ENCODE measurements at regions not wholly inside any gene's neighbourhood (a gene's known extent, or its start where the extent isn't known, plus 50 kb on each side); places are given as distances from the start of the nearest gene placed in this dataset.

DNA sequence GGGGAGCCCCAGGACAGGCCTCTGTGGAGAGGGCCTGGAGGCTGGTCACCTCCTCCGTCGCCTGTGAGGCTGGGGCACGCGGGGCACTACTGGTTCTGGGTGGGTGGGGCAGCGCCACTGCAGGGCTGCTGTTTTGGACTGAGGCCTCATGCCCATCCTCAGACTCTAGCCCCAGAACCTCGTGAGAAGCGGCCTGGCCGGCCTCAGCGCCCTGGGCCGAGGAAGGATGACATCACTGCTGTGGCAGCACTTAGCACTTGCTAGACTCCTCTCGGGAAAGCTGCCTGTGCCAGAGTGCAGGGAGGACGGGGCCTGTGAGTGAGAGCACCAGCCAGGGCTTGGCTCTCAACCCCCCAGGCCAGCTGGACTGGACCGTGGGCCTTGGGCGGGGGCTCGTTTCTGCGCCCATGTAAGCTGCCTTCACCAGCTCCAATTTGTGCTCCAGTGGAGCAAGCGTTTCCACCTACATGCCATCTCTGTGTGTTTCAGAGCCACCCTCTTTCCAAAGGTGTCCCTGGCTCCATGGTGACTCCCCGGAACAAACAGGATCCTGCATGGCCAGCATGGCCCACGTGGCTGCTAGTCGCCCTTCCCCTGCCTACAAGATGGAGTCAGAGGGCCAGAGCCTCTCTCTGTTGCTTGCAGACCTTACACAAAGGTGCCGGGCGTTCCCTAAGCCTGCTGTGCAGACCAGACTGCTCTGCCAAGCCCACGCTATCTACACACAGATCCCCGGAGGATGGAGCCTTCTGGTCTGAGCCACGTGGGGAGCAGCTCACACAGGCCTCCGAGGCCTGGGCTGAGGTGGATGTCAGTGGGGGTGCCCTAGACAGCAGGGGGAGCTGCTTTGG, 102.9 kb downstream of the CTTN start:
- POLR2A ChIA-PET = no interaction called here
- CTCF ChIA-PET = no interaction called here

DNA sequence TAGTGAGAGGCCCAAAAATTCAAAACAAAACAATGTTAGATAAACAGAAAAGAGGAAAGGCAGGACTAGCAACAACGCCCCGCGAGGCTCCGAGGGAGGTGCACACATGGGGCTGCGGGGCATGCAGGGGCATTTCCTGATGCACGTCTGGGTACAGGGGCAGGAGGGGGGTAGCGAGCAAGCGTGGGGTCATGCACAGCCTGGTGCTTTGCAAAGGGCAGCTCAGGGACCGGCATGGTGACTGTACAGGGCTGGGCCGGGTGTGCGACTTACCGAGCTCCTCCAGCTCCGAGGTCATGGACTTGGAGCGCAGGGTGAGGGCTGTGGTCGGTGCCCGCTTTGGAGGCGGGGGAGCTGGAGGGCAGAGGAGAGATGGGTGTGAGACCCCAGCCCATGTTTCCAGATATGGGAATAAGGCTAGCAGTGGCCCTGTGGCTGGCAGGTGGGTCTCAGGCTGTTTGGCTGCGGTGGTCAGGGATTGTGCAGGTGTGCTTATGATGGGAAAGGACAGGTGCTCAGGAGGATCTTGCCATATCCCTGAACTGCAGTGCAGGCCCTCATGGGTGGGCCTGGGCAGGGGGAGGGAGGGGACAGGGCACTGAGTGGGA, 103.7 kb downstream of the CTTN start:
- ChIA-PET CTCF (no interaction called here), POLR2A (no interaction called here)

DNA sequence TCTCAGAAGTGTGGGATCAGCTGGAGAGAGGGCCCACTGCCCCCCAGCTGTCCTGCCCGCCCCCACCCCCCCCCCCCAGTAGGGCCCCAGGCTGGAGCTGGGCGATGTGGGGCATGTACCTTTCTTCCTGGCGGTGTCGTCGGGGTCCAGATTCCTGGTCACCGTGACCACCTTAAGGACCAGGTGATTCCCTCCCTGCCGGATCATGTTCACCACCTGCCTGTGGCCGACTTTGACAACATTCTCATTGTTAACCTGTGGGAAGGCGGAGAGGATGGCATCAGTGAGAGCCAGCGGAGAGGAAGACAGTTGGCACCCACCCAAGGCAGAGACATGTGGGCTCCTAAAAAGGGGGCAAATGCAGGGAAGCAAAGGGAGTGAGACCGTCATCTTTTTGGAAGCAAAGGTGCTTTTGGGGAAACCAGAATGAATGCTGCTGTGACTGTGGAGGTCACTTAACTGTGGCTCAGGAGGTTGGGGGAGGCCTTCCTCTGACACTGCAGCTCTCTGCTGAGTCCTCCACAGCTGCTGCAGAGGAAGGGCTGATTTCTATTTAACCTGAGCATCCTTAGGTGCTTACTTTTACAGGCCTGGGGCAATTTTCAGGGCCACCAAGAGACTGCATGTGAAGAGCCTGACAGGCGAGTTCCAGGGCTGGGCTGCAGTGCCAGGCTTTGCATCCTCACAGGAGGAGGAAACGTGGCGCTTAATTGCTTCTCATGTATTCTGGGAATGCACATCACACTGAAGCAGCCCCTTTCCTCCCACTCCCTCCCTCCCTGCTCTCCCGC, 104.5 kb downstream of the CTTN start:
- ChIA-PET POLR2A (no interaction called here), CTCF (no interaction called here)

DNA sequence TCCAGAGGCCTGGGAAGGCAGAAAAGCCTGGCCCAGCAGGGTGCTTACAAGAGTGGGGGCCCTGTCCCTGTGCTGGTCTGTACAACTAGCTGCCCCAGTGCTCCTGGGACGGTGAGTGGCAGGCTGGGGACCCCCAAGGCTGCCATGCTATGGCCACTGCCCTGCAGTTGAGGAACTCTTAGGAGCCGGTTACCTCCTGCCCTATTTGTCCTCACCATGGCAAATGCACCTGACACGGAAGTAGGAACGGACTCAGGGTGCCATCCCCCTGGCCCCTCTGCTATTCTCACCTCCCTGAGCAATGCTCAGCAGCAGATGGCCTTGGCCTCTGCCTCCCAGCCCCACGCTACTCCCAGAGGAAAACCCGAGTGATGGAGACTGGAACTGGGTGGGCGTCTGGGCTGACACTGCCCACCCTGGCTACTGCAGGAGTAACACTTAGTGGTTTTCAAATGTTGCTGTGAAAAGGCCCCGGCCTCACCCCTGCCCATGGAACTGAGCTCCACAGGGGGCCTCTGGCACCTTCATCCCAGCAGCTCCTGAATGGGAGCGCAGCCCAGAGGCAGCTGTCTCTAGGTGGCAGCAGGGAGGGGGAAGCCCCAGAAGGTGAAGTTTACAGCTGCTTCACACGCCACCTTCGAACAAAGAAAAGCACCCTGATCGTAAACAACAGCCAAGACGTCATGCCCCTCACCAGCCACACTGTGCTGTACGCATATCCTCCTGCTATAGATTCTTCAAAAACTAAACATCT, 105.3 kb downstream of the CTTN start:
- CTCF ChIA-PET = no interaction called here
- POLR2A ChIA-PET = no interaction called here

DNA sequence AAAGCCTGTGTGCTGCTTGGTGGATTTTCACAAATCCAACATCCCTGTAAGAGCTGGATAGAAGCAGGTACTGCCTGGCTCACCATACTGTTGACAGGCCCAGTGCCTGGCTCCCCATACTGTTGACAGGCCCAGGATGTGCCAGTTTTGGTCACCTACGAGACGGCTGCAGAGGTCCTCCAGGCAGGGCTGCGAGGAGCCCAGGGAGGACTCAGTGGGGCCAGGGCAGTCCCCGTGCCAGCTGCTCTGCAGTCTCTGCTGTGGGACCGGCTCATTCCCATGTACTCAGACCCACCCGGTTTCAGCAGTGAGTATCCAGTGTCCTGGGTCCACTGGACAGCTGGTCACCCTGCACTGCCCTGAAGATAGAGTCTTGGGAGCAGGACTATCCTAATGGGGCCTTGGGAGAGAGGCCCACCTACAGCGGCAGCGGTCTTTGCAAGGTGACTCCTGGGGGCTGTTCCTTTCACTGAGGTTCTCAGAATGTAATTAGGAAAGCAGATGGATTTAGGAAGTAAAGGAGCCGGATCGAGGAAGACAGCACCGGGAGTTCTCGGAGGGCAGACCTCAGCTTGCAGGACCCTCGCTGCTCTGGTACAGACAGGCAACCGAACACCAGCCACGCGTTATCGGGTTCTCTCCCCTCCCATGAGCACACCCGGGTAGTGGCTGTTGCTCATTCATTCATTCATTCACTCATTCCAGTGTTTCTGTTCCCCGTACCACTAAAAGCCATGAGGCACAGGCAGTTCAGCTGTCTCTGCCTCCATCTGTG, 106.1 kb downstream of the CTTN start:
- ChIA-PET POLR2A (no interaction called here), CTCF (no interaction called here)

DNA sequence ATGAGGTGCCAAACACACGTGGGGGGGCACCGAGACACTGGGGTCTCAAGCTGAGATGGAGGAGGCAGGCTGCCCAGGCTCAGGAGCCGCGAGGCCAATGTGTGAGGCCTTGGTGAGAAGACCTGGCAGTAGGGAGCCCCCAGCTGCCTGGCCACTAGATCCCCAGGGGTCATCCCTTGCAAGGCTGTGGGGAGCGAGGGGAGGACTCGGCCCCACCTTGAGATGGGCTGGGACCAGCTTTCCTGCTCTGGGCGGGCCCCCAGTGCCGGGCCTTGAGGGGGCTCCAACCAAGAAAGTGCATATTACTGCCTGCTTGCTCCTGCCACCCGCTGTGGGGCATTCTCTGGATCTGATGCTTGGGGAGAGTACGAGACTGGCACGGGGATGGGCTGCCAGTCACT, 107.0 kb downstream of the CTTN start:
- CTCF ChIA-PET = no interaction called here
- POLR2A ChIA-PET = no interaction called here

DNA sequence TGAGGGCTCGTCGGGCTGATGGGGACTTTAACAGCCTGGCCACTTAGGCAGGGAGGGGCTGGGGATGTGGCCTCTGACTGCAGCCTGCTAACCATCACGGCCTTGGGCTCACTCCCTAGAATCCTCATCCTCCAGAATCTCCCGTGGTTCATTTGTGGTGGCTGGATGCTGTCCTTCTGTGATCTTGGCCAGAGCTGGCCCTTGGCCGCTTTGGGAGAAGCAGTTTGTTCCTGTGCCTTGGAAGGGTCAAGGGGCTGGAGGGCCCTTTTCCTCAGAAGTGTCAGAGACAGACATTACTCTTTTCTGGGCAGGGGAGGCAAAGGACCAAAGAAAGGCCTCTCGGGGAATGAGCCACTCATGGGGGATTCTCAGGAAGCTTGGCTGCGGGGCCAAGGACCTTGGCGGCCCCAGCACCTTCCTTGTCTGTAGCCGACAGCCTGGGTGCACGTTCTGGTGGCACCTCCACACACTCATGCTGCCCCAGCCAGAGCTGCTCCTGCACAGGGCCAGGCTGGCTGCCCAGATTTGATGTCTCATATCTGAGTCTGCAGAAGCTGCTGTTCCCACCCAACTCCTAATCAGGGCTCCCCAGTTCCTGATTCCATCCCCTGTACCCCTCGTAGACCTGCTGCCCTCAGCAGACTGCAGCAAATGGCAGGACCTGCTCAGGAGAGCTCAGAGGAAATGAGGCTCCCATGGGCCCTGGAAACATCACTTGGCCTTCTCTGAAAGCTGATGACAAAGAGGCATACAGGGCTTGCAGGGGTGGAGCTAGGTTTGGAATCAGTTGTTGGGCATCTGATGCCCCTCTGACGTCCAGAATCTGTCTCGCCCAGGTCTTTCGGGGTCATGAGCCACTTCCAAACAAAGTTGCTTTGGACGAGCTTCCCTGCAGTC, 107.7 kb downstream of the CTTN start:
- ChIA-PET POLR2A (no interaction called here), CTCF (no interaction called here)

DNA sequence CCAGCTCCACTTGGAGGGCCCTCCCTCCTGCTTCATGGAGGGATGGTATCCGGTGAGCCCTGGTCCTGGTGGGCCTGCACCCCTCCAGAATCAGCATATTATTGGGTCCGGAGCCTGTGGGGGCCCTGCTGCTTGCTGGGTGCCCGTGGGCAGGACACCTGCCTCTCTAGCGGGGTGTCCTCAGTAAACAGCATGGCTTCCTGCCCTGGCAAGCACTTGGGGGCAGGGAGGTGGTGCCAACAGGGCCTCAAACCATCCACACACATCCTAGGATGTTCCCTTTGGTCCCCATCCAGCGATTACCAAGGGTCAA, 108.3 kb downstream of the CTTN start:
- ChIA-PET CTCF (no interaction called here), POLR2A (no interaction called here)

DNA sequence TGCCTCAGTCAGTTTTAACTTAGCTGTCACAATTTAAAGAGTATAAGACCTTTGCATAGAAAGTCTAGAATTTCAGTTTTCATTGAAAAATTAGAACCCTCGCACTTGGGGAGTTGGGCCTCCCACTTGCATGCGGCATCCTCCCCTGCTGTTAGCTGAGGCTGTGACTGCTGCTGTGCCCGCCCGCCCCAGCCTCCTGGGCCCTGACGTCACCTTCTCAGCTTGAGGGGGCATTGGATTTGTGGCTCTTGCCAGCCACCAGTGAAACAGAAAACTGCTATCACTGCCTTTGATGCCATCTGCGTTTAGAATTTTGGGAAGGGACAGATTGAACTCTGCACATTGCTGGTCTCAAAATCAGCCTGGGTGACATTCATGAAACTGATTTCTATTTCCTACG, 108.7 kb downstream of the CTTN start:
- ChIA-PET POLR2A (no interaction called here), CTCF (no interaction called here)

DNA sequence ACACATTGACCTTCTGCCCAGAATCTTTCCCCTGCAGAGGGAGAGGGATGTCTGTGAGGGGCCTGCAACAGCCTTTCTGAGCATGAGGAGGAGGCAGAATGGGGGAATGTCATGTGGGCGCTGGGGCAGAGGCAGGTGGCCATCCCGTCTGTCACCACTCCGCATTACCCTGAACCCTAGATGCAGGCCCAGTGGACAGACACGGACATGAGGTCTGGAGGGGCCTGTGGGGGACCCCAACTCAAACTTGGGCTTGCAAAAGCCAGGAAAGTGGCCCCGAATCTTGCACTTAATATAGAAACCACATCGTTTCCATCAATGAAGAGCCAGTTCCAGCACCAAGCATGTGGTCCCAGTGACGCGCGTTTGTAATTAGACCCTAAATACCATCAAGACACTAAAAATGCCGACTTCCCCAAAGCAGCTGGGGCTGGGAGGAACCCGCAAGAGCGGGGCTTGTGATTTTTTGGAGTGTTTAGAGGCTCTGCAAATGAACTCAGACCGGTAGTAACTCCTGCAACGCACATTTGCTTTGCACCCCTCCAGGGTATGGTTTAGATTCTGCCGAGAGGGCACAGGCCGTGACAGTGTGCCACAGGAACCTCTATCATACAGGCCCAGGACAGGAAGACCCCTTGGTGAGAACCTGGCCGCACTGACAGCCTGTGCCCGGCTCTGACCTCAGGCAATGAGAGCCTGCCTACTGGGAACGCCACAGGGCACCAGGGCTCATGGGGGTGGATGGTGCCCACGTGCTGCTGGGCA, 109.3 kb downstream of the CTTN start:
- ChIA-PET CTCF (no interaction called here), POLR2A (no interaction called here)

DNA sequence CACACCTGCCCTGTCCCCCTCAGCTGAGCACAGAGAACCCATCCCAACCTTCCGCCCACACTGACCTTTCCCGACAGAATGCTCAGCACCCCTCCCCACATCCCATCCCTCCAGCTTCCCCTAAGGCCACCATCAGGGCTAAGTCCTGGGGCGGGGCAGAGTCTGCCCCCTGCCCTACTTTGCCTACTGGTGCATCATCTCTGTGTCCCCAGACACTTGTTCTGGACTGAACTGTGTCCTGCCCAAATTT, 109.8 kb downstream of the CTTN start:
- CTCF ChIA-PET = no interaction called here

DNA sequence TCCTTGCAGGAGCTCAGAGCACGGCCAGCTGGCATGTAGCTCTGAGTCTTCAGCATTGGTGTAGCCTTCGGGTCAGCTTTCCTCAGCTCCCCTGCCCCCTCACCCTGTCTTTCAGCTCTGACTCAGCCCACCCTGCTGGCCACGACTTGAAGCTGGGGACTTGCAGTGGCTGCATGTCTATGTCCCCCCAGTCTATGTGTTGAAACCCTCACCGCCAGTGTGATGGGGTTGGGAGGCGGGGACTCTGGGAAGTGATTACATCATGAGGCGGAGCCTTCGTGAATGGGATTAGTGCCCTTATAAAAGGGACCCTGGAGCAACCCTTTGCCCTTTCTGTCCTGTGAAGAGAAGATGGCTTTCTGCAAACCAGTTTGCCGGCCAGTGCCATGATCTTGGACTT, 111.1 kb downstream of the CTTN start:
- CTCF ChIA-PET = no interaction called here
- POLR2A ChIA-PET = no interaction called here

More for the DNA sequence above, 109.8 kb downstream of the CTTN start:
- POLR2A ChIA-PET = no interaction called here

DNA sequence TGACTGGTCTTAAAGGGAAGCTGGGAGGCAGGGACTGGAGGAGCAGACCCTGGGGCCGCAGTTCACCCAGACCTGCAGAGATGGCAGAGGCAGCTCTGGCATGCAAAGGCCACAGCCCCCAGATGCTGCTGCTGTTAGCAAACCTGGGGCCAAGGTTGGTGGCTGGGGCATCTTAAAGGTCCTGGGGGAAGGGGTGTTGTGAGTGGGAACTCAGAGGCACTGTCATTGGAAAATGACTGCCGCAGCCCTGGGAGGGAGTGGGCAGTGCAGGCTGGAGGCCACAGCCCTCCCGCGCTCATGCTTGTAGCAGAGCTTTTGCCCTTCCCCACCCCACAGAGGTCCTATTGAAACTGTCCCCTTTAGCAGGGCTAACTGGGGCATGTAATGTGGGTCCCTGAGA, 111.8 kb downstream of the CTTN start:
- POLR2A ChIA-PET = no interaction called here
- CTCF ChIA-PET = no interaction called here

DNA sequence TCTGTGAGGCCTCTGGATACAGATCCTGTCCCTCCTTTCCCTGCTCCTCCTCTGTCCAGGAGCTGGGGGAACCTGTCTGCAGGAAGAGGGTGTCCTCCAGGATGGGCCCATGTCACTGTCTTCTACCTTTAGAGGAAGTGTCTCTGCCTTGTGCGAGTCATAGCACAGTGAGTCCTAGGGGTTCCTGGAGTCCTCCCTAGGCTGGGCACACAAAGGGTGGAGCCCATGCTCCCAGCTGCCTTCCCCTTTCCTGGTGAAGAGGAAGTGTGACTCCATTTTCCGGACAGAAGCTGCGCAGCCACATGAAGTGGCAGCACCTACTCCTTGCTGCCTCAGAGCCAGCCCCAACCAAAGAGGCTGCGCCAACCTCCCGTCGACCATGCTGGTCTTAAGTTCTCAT, 112.2 kb downstream of the CTTN start:
- ChIA-PET POLR2A (no interaction called here), CTCF (no interaction called here)

DNA sequence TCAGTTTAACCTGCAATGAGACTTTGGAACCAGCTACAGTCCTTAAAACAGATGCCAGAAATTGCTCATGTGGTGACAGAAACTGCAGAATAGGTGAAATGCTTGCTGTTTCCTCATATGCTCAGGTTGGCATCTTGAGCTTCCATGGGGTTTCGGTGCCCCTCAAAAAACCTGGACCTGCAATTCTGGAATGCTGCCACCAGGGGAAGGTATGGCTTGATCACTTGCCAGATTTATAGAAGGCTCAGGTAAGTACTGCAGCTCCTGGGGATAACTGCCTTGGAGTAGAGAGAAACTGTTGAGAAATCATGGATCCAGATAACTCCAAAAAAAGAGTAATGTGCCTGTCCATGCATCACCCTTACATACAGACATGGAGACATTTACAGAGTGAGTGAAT, 113.0 kb downstream of the CTTN start:
- ChIA-PET POLR2A (no interaction called here), CTCF (no interaction called here)

DNA sequence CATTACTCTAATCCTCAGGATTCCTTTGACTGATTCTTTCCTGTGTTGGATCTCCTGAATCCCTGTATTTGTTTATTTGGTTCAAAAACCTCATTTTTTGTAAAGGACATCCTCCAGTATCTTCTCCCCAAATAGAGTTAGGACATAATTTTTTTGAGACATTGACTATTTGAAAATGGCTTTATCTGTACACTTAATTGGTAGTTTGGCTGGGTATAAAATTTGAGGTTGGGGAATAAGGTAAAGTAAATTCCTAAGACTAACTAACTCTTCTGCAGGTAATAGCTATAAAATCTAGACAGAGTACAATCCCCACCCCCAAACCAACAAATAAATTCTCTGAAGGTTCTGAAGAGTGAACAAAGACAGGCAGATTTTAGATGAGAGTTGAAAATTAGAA, 114.4 kb downstream of the CTTN start:
- POLR2A ChIA-PET = no interaction called here
- CTCF ChIA-PET = no interaction called here

DNA sequence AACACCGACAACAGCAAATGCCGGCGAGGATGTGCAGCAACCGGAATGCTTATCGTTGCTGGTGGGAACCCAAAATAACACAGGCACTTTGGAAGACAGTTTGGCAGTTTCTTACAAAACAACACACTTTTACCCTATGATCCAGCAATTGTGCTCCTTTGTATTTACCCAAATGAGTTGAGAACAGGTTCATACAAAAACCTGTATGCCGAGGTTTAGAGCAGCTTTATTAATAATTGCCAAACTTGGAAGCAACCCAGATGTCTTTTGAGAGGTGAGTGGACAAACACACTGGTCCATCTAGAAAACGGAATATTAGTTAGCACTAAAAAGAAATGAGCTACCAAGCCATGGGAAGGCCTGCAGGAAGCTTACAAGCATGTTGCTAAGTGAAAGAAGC, 118.9 kb downstream of the CTTN start:
- CTCF ChIA-PET = no interaction called here
- POLR2A ChIA-PET = no interaction called here

DNA sequence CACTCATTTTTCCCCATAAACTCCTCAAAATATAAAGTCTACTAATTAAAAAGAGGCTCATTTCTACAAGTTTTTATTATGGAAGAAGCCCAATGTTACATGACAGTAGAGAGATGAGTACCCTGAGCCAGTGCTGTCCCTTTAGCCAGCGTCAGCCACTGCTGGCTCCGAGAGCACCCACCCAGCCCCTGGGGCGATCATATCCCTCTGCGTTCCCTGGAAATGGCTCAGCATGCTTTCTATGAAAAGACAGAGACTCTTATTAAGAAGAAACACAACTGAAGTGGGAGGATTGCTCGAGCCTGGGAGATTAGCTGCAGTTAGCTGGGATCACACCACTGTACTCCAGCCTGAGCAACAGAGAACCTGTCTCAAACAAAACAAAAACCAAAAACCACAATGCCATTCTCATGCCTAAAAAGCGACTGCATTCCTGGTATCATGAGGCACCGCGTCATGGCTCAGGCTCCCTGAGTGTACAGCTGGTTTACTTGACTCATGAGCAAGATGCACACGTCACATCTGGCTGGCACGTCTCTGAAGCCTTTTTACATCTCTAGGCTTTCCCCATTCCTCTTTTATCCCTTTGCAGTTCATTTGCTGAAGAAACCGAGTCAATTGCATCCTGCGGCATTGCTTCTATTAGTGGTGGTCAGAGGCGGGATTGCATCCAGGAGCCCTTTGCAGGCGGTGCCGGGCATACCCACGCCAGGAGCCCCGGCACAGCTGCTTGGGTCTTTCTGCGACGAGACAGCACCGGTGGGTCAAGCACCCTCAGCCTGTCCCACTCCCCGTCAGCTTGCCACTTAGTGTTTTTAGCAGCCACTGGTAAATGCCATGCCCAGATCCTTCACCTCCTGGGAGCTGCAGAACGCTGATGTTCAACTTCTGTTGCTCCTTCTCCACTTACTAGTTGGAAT, 119.9 kb downstream of the CTTN start:
- ChIA-PET CTCF (no interaction called here), POLR2A (no interaction called here)
